Upper lobe of left lung (tissue), 4 donors: ENCODE measurements at regions not wholly inside any gene's neighbourhood (a gene's known extent, or its start where the extent isn't known, plus 50 kb on each side); places are given as distances from the start of the nearest gene placed in this dataset.

Experiments
- CTCF ChIP-seq, 6 experiments: fragments of 450-650 bp in 4 of 6; fragments of 200-600 bp in 2 of 6; sonication (generic) in 2 of 6; IDR thresholded peaks; one replicate each; pipeline ENCODE4 v1.5.1; 2016 to 2019; ENCODE audit warnings: antibody characterized with exemption in 6 of 6
- POLR2A ChIP-seq, 4 donors: fragments of 450-650 bp; IDR thresholded peaks; one replicate each; pipeline ENCODE4 v1.5.1; 2016 to 2017; ENCODE audit warnings: antibody characterized with exemption in 4 of 4, mild to moderate bottlenecking in 2 of 4

DNA sequence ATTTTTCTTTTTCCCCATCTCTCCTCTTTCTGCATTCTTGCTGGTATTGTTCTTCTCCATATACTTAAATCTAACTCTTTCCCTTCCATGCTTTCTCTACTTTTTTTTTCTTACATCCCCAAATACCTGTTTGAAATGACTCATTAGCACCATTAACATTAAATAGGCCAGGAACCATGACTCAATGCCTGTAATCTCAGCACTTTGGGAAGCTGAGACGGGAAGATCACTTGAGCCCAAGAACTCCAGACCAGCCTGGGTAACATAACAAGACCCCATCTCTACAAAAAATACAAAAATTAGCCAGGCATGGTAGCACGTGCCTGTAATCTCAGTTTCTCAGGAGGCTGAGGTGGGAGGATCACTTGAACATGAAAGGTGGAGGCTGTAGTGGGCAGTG lies 1026.8 kb downstream of the GATA3 start:
- TF ChIP-seq CTCF (IDR thresholded peaks at IDR 0.05) (no peak), POLR2A (IDR thresholded peaks at IDR 0.05) (no peak)
